ENCODE measurements at regions not wholly inside any gene's neighbourhood (a gene's known extent, or its start where the extent isn't known, plus 50 kb on each side); places are given as distances from the start of the nearest gene placed in this dataset.
"Not testable (repeated sequence)": the region's sequence is repeated elsewhere in the genome, so short reads cannot be mapped to it uniquely, and the experiment has no call there.

DNA sequence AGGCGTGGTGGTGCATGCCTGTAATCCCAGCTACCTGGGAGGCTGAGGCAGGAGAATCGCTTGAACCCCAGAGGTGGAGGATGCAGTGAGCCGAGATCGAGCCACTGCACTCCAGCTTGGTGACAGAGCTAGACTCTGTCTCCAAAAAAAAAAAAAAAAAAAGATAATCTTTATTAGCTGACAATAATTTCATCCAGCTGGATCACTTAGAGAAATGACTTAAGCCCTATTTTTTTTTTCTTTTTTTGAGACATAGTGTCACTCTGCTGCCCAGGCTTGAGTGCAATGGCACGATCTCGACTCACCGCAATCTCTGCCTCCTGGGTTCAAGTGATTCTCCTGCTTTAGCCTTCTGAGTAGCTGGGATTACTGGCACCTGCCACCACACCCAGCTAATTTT, 51.6 kb upstream of the MAP4K4 start:
- H4K20me1 ChIP-seq (ENCODE audit: insufficient read depth, low read length); H3K9me3 ChIP-seq (ENCODE audit: insufficient read depth, low read length, severe bottlenecking); H3K36me3 ChIP-seq (ENCODE audit: insufficient read depth, low read length); DNase-seq; H3K27me3 ChIP-seq (ENCODE audit: insufficient read depth, low read length, poor library complexity); H3K9ac ChIP-seq (ENCODE audit: low read depth, low read length); ATAC-seq (ENCODE audit: insufficient read depth, low read depth); H3K4me1 ChIP-seq (ENCODE audit: insufficient read depth, low read length); H3K27ac ChIP-seq (ENCODE audit: low read length); H3K4me2 ChIP-seq (ENCODE audit: insufficient read depth, low read length); H2AFZ ChIP-seq (ENCODE audit: low read depth, low read length); H3K4me3 ChIP-seq (ENCODE audit: low read depth in 1 of 2, low read length in 2 of 2); H3K79me2 ChIP-seq (ENCODE audit: insufficient read depth, low read length): not testable (repeated sequence)

DNA sequence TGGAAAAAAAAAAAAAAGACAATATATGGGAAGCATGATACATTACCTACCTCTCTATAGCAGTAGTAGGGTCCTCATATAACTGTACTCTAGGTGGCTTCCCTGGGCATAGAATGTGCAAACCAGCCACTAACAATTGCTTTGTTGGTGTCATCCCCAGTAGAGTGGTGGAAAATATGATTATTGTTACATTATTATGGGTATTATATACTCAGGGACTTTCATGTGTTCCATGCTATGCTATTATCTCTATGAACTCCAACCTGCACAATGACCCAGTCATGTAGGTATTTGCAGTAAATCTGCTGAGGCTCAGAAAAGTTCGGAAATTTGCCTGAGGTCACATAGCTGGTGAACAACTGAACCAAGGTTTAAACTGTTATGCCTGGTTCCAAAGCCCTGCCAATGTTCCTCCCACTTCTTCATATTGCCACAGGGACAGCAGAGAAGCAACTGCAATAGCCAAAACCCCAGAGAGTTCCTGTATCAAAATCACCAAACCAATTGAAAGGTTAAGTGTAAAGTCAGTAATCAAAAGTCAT, 52.6 kb upstream of the MAP4K4 start:
- no peaks in the 10 kb centered on the region for H3K79me2 ChIP-seq (ENCODE audit: insufficient read depth, low read length)
- H3K9ac ChIP-seq (ENCODE audit: low read depth, low read length), result no peak overlapping the region
- TF ChIP-seq EZH2 (IDR thresholded peaks at IDR 0.05; ENCODE audit: borderline replicate concordance, low read depth, low read length, severe bottlenecking), result no peak
- TF ChIP-seq, protein P1, sequence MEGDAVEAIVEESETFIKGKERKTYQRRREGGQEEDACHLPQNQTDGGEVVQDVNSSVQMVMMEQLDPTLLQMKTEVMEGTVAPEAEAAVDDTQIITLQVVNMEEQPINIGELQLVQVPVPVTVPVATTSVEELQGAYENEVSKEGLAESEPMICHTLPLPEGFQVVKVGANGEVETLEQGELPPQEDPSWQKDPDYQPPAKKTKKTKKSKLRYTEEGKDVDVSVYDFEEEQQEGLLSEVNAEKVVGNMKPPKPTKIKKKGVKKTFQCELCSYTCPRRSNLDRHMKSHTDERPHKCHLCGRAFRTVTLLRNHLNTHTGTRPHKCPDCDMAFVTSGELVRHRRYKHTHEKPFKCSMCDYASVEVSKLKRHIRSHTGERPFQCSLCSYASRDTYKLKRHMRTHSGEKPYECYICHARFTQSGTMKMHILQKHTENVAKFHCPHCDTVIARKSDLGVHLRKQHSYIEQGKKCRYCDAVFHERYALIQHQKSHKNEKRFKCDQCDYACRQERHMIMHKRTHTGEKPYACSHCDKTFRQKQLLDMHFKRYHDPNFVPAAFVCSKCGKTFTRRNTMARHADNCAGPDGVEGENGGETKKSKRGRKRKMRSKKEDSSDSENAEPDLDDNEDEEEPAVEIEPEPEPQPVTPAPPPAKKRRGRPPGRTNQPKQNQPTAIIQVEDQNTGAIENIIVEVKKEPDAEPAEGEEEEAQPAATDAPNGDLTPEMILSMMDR (IDR thresholded peaks at IDR 0.05; ENCODE audit: borderline replicate concordance, extremely low read depth, low read length, poor library complexity, severe bottlenecking), result no peak

DNA sequence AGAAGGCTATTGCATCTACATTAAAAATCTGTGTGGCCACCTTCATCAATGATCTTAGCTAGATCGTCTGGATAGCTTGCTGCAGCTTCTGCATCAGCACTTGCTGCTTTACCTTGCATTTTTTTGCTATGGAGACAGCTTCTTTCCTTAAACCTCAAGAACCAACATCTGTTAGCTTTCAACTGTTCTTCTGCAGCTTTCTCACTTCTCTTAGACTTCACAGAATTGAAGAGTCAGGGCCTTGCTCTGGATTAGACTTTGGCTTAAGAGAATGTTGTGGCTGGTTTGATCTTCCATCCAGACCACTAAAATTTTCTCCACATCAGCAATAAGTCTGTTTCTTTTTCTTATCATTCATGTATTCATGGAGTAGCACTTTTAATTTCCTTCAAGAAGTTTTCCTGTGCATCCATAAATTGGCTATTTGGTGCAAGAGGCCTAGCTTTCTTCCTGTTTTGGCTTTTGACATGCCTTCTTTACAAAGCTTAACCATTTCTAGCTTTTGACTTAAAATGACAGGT, 54.4 kb upstream of the MAP4K4 start:
- DNase-seq (peak; percentile 12), ATAC-seq (ENCODE audit: insufficient read depth, low read depth) (peak; percentile 81)
- Histone ChIP-seq H3K27me3 (ENCODE audit: insufficient read depth, low read length, poor library complexity) (no peaks in the 10 kb centered on the region), H2AFZ (ENCODE audit: low read depth, low read length) (no peak overlapping the region), H3K4me1 (ENCODE audit: insufficient read depth, low read length) (no peaks in the 10 kb centered on the region), H4K20me1 (ENCODE audit: insufficient read depth, low read length) (no peaks in the 10 kb centered on the region), H3K9me3 (ENCODE audit: insufficient read depth, low read length, severe bottlenecking) (peaks cover 3% of the 10 kb centered on the region), H3K36me3 (ENCODE audit: insufficient read depth, low read length) (no peaks in the 10 kb centered on the region), H3K9ac (ENCODE audit: low read depth, low read length) (no peak overlapping the region), H3K4me2 (ENCODE audit: insufficient read depth, low read length) (no peak overlapping the region), H3K79me2 (ENCODE audit: insufficient read depth, low read length) (no peaks in the 10 kb centered on the region), H3K4me3 (ENCODE audit: low read depth in 1 of 2, low read length in 2 of 2) (no peak overlapping the region), H3K27ac (ENCODE audit: low read length) (no peak overlapping the region)
- TF ChIP-seq, protein P1 (IDR thresholded peaks at IDR 0.05; ENCODE audit: borderline replicate concordance, extremely low read depth, low read length, poor library complexity, severe bottlenecking), result no peak
- TF ChIP-seq EZH2 (IDR thresholded peaks at IDR 0.05; ENCODE audit: borderline replicate concordance, low read depth, low read length, severe bottlenecking), result no peak

More for the DNA sequence above, 52.6 kb upstream of the MAP4K4 start:
- H4K20me1 ChIP-seq (ENCODE audit: insufficient read depth, low read length), result no peaks in the 10 kb centered on the region
- H3K27ac ChIP-seq (ENCODE audit: low read length), result no peak overlapping the region
- no peaks in the 10 kb centered on the region for H3K27me3 ChIP-seq (ENCODE audit: insufficient read depth, low read length, poor library complexity)
- H3K4me3 ChIP-seq (ENCODE audit: low read depth in 1 of 2, low read length in 2 of 2), result no peak overlapping the region
- no peaks in the 10 kb centered on the region for H3K4me1 ChIP-seq (ENCODE audit: insufficient read depth, low read length)
- DNase-seq, result no peak
- no peak overlapping the region for H2AFZ ChIP-seq (ENCODE audit: low read depth, low read length)
- no peaks in the 10 kb centered on the region for H3K36me3 ChIP-seq (ENCODE audit: insufficient read depth, low read length)
- no peak for ATAC-seq (ENCODE audit: insufficient read depth, low read depth)
- peaks cover 3% of the 10 kb centered on the region for H3K9me3 ChIP-seq (ENCODE audit: insufficient read depth, low read length, severe bottlenecking)
- no peak overlapping the region for H3K4me2 ChIP-seq (ENCODE audit: insufficient read depth, low read length)

DNA sequence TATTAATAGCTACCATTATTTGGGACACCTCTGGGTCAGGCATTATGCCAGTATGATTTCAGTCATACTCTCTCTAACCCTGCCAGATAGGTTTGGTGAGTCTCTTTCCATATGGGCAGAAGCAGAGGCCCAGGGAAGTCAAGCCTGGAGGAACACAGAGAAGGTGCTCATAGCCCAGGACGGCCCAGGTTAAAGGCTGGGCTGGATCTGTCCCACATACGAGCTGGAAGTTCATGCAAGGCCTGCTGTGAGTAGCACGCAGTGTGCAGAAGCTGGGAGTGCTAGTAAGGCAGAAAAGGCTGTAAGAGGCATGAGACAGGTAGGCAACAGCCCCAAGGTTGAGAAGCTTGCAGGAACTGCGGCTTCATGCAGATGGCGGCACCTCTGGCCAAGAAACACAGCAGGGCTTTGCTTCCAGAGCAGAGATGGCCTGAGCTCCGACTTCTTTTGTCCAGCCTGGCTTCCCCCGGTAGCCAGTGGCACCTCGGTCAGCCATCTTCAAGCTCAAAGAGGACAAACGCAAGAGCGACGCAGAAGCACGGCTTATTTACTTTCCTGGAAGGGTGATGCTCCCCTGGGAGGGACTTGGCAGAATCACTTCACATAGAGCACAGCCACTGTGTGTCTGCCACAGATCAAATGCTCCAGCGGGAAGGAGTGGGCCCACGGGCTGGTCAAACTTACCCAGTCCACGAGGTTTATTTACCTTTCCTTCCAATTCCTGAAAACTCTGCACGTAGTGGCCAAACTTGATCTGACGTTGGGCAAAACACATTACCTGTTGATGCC, 58.5 kb upstream of the MAP4K4 start:
- Histone ChIP-seq H4K20me1 (ENCODE audit: insufficient read depth, low read length) (no peaks in the 10 kb centered on the region), H3K4me2 (ENCODE audit: insufficient read depth, low read length) (no peak overlapping the region), H2AFZ (ENCODE audit: low read depth, low read length) (no peak overlapping the region)

More for the DNA sequence above, 58.5 kb upstream of the MAP4K4 start:
- DNase-seq (no peak), ATAC-seq (ENCODE audit: insufficient read depth, low read depth) (no peak)
- Histone ChIP-seq H3K4me1 (ENCODE audit: insufficient read depth, low read length) (no peaks in the 10 kb centered on the region), H3K27me3 (ENCODE audit: insufficient read depth, low read length, poor library complexity) (no peaks in the 10 kb centered on the region), H3K4me3 (ENCODE audit: low read depth in 1 of 2, low read length in 2 of 2) (no peak overlapping the region), H3K79me2 (ENCODE audit: insufficient read depth, low read length) (no peaks in the 10 kb centered on the region), H3K27ac (ENCODE audit: low read length) (no peak overlapping the region), H3K36me3 (ENCODE audit: insufficient read depth, low read length) (no peaks in the 10 kb centered on the region), H3K9ac (ENCODE audit: low read depth, low read length) (no peak overlapping the region), H3K9me3 (ENCODE audit: insufficient read depth, low read length, severe bottlenecking) (peaks cover 3% of the 10 kb centered on the region)
- TF ChIP-seq, protein P1 (IDR thresholded peaks at IDR 0.05; ENCODE audit: borderline replicate concordance, extremely low read depth, low read length, poor library complexity, severe bottlenecking), result no peak
- no peak for TF ChIP-seq EZH2 (IDR thresholded peaks at IDR 0.05; ENCODE audit: borderline replicate concordance, low read depth, low read length, severe bottlenecking)
